ENCODE measurements at regions not wholly inside any gene's neighbourhood (a gene's known extent, or its start where the extent isn't known, plus 50 kb on each side); places are given as distances from the start of the nearest gene placed in this dataset.

- H3K4me3 ChIP-seq (ENCODE audit: low read depth, low read length): no peak overlapping the region
- TF ChIP-seq ZNF768 (tag by site-specific recombination; IDR thresholded peaks at IDR 0.05) (no peak), PRDM10 (tag by site-specific recombination; IDR thresholded peaks at IDR 0.05) (no peak), ZNF530 (tag by site-specific recombination; IDR thresholded peaks at IDR 0.05; ENCODE audit: low read depth) (no peak), YY2 (tag by site-specific recombination; IDR thresholded peaks at IDR 0.05) (no peak), HOXD13 (CRISPR knock-in tag; IDR thresholded peaks at IDR 0.05; ENCODE audit: borderline replicate concordance) (no peak), ZNF274 (IDR thresholded peaks at IDR 0.05; ENCODE audit: low read length) (no peak), ZNF274 (tag by site-specific recombination; IDR thresholded peaks at IDR 0.05; ENCODE audit: borderline replicate concordance) (no peak), CTCF (tag by site-specific recombination; IDR thresholded peaks at IDR 0.05) (no peak), ZNF777 (tag by site-specific recombination; IDR thresholded peaks at IDR 0.05; ENCODE audit: borderline replicate concordance) (no peak), PRDM4 (tag by site-specific recombination; IDR thresholded peaks at IDR 0.05) (no peak), ZBTB20 (tag by site-specific recombination; IDR thresholded peaks at IDR 0.05) (no peak), ZNF791 (tag by site-specific recombination; IDR thresholded peaks at IDR 0.05) (no peak), ZEB2 (tag by site-specific recombination; IDR thresholded peaks at IDR 0.05) (no peak), SCRT1 (tag by site-specific recombination; IDR thresholded peaks at IDR 0.05; ENCODE audit: borderline replicate concordance) (no peak), ZNF121 (tag by site-specific recombination; IDR thresholded peaks at IDR 0.05) (no peak), ZNF664 (tag by site-specific recombination; IDR thresholded peaks at IDR 0.05) (no peak), ZNF433 (tag by site-specific recombination; IDR thresholded peaks at IDR 0.05; ENCODE audit: low read depth) (no peak), ZBTB21 (tag by site-specific recombination; IDR thresholded peaks at IDR 0.05) (no peak)
- H3K9me3 ChIP-seq (ENCODE audit: control insufficient read depth, insufficient read depth, low read depth, low read length): no peaks in the 10 kb centered on the region
- no peaks in the 10 kb centered on the region for H3K36me3 ChIP-seq (ENCODE audit: control insufficient read depth in 2 of 2, insufficient read depth in 1 of 2, low read length in 2 of 2)
- no peak overlapping the region for H3K27ac ChIP-seq (ENCODE audit: extremely low read depth, low read depth, low read length)
- CTCF ChIA-PET: no interaction called here
- POLR2A ChIA-PET: no interaction called here
- no peaks in the 10 kb centered on the region for H3K4me1 ChIP-seq (ENCODE audit: control insufficient read depth, insufficient read depth, low read length)
Observed at GRCh38 chr13:47831265-47831664, 169.8 kb downstream of the SUCLA2 start.

DNA sequence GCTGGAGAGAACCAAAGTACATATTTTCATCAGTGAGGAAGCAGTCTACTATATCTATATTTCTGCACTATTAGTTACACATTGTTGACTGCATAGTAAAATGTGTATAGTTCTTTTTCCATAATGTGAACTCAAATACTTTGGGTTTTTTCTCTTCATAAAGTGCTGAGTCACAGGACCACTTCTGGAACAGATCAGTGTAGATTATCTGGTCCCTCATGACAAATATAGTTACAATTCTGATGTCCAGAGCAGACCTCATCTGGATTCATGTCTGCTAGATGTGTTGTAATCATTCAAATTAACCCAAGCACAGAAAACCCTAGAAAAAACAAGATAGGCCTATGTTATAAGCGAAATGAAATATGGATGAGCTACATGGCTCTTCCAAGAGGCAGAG lies 171.4 kb downstream of the SUCLA2 start:
- H3K9me3 ChIP-seq (ENCODE audit: control insufficient read depth, insufficient read depth, low read depth, low read length): no peaks in the 10 kb centered on the region
- H3K27ac ChIP-seq (ENCODE audit: extremely low read depth, low read depth, low read length): no peak overlapping the region
- CTCF ChIA-PET: no interaction called here
- POLR2A ChIA-PET: no interaction called here
- no peak overlapping the region for H3K4me3 ChIP-seq (ENCODE audit: low read depth, low read length)
- H3K36me3 ChIP-seq (ENCODE audit: control insufficient read depth in 2 of 2, insufficient read depth in 1 of 2, low read length in 2 of 2): no peaks in the 10 kb centered on the region
- no peaks in the 10 kb centered on the region for H3K4me1 ChIP-seq (ENCODE audit: control insufficient read depth, insufficient read depth, low read length)
- TF ChIP-seq ZNF398 (tag by site-specific recombination; IDR thresholded peaks at IDR 0.05): no peak
- no peak for TF ChIP-seq ZNF138 (tag by site-specific recombination; IDR thresholded peaks at IDR 0.05; ENCODE audit: borderline replicate concordance)
- no peak for TF ChIP-seq ZFP3 (tag by site-specific recombination; IDR thresholded peaks at IDR 0.05; ENCODE audit: low read depth)
- TF ChIP-seq ZNF239 (tag by site-specific recombination; IDR thresholded peaks at IDR 0.05): no peak
- TF ChIP-seq ZBTB8A (tag by site-specific recombination; IDR thresholded peaks at IDR 0.05): no peak
- no peak for TF ChIP-seq RBAK (tag by site-specific recombination; IDR thresholded peaks at IDR 0.05)
- TF ChIP-seq SP2 (tag by site-specific recombination; IDR thresholded peaks at IDR 0.05): no peak
- TF ChIP-seq ZNF558 (tag by site-specific recombination; IDR thresholded peaks at IDR 0.05): no peak
- TF ChIP-seq ZNF302 (tag by site-specific recombination; IDR thresholded peaks at IDR 0.05; ENCODE audit: low read depth): no peak
- TF ChIP-seq ZNF155 (tag by site-specific recombination; IDR thresholded peaks at IDR 0.05): no peak
- TF ChIP-seq MYNN (tag by site-specific recombination; IDR thresholded peaks at IDR 0.05; ENCODE audit: borderline replicate concordance): no peak
- no peak for TF ChIP-seq SP3 (tag by site-specific recombination; IDR thresholded peaks at IDR 0.05)
